NB4 (cell line): ENCODE measurements at regions not wholly inside any gene's neighbourhood (a gene's known extent, or its start where the extent isn't known, plus 50 kb on each side); places are given as distances from the start of the nearest gene placed in this dataset.

Experiments
- CTCF ChIP-seq: IDR thresholded peaks from one replicate; pipeline ENCODE4 v1.5.1; 2012; ENCODE audit warnings: low read depth, low read length
- MAX ChIP-seq: IDR thresholded peaks from 2 replicates; pipeline ENCODE4 v1.6.1; 2011; ENCODE audit warnings: low read depth, low read length
- MYC ChIP-seq: IDR thresholded peaks from 2 replicates; pipeline ENCODE4 v1.6.1; 2011; ENCODE audit warnings: low read depth, low read length
- POLR2A ChIP-seq: IDR thresholded peaks from 2 replicates; pipeline ENCODE4 v1.6.1; 2011; ENCODE audit warnings: mild to moderate bottlenecking; ENCODE audit not compliant: insufficient read length; ENCODE audit errors: extremely low read depth

GRCh38 chr2:176453784-176454183, 184.5 kb downstream of the MTX2 start:
- TF ChIP-seq CTCF, result no peak
- no peak for TF ChIP-seq MYC
- no peak for TF ChIP-seq POLR2A
- TF ChIP-seq MAX, result no peak
